OCI-LY1 (cell line): ENCODE measurements at regions not wholly inside any gene's neighbourhood (a gene's known extent, or its start where the extent isn't known, plus 50 kb on each side); places are given as distances from the start of the nearest gene placed in this dataset.

ENCODE experiments used
- EZH2 ChIP-seq: fragments of 200-600 bp; sonication (generic), shearing (Covaris generic); IDR thresholded peaks from 2 replicates; pipeline ENCODE4 v1.8.0; 2017; ENCODE audit warnings: borderline replicate concordance, mixed run types, mild to moderate bottlenecking, antibody characterized with exemption, low read length, moderate library complexity, mixed read lengths
- TF ChIP-seq, protein P1 (sequence below): fragments of 200-600 bp; sonication (generic), shearing (Covaris generic); IDR thresholded peaks from 2 replicates; pipeline ENCODE4 v1.5.1; 2017; ENCODE audit warnings: mild to moderate bottlenecking, antibody characterized with exemption, low read length, moderate library complexity, mixed read lengths

DNA sequence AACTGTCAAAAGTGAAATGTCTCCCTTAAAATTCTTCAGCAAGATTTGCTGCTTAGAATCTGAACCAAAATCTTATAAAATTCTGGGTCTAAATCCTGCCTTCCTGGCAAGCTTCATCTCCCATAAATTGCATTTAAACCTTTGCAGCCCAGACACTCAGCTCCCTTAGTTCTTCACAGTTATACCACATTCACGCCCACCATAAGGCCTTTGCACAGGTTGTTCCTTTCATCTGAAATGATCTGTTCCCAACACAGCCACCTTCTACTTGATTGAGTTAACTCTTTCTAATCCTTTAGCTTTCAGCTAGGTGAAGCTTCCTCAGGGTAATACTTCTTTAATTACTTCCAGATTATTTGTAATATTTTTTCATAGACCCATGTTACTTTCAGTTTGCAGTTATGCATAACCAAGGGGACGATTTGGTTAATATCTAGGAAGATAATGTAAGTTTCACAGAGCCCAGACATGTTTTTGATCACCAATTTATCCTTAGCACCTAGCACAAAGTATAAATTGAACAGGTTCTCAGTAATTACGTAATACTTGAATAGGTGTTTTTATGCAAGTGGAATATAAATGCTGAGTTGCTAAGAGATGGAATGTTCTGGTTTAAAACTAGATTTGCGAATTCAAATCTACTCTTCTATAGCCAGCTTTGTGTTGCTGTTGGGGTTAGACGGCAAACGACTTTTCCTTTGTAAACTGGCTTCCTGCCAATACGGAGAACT is 779.7 kb upstream of the PKDCC start:
- TF ChIP-seq, protein P1, sequence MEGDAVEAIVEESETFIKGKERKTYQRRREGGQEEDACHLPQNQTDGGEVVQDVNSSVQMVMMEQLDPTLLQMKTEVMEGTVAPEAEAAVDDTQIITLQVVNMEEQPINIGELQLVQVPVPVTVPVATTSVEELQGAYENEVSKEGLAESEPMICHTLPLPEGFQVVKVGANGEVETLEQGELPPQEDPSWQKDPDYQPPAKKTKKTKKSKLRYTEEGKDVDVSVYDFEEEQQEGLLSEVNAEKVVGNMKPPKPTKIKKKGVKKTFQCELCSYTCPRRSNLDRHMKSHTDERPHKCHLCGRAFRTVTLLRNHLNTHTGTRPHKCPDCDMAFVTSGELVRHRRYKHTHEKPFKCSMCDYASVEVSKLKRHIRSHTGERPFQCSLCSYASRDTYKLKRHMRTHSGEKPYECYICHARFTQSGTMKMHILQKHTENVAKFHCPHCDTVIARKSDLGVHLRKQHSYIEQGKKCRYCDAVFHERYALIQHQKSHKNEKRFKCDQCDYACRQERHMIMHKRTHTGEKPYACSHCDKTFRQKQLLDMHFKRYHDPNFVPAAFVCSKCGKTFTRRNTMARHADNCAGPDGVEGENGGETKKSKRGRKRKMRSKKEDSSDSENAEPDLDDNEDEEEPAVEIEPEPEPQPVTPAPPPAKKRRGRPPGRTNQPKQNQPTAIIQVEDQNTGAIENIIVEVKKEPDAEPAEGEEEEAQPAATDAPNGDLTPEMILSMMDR, result no peak
- no peak for TF ChIP-seq EZH2
